ENCODE measurements at regions not wholly inside any gene's neighbourhood (a gene's known extent, or its start where the extent isn't known, plus 50 kb on each side); places are given as distances from the start of the nearest gene placed in this dataset.
"Not testable (repeated sequence)": the region's sequence is repeated elsewhere in the genome, so short reads cannot be mapped to it uniquely, and the experiment has no call there.

DNA sequence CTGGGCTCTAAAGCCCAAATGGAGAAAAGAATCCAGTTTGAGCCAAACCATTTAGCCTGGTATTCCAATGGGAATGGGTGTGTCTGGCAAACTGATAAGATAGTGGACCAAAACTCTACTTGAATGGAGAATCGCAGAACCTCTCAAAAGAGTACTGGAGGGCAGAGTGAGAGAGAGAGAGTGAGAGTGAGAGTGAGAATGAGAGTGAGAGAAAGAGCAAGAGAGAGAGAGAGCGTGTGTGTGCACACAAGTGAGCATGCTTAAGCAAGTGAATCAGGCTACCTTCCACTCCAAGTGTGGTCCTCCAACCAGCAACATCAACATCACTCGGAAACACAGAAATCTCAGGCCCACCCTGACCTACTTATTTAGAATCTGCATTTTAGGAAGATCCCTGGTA, 58.8 kb downstream of the UQCRFS1 start:
- Histone ChIP-seq H3K4me1 (no peaks in the 10 kb centered on the region), H3K27ac (no peak overlapping the region), H3K36me3 (no peaks in the 10 kb centered on the region), H3K4me3 (no peak overlapping the region), H3K27me3 (no peaks in the 10 kb centered on the region), H3K9me3 (peaks cover 0 to 58% of the 10 kb centered on the region in 2 donors)
- ATAC-seq: no peak
- intact Hi-C loops (cut with DNase I): no loop called here
- DNase-seq: no peak
- no peak for TF ChIP-seq CTCF (IDR thresholded peaks at IDR 0.05)

- ATAC-seq (no peak), DNase-seq (no peak)
- intact Hi-C loops (cut with DNase I): no loop called here
Observed at GRCh38 chr19:29145756-29146155, 67.2 kb downstream of the UQCRFS1 start.

GRCh38 chr19:29143183-29143582, 69.8 kb downstream of the UQCRFS1 start:
- no peak for TF ChIP-seq CTCF (IDR thresholded peaks at IDR 0.05)
- ATAC-seq: no peak
- H3K27me3 ChIP-seq: peaks cover 0 to 12% of the 10 kb centered on the region in 2 donors
- no peak overlapping the region for H3K4me3 ChIP-seq
- H3K4me1 ChIP-seq: no peaks in the 10 kb centered on the region
- intact Hi-C loops (cut with DNase I): no loop called here
- peaks cover 0 to 38% of the 10 kb centered on the region in 2 donors for H3K9me3 ChIP-seq
- H3K36me3 ChIP-seq: no peaks in the 10 kb centered on the region
- no peak for DNase-seq
- H3K27ac ChIP-seq: no peak overlapping the region

More at GRCh38 chr19:29145756-29146155, 67.2 kb downstream of the UQCRFS1 start:
- Histone ChIP-seq H3K9me3 (peaks cover 0 to 17% of the 10 kb centered on the region in 2 donors), H3K27ac (no peak overlapping the region), H3K27me3 (peaks cover 0 to 12% of the 10 kb centered on the region in 2 donors), H3K36me3 (no peaks in the 10 kb centered on the region), H3K4me1 (no peaks in the 10 kb centered on the region), H3K4me3 (no peak overlapping the region)
- TF ChIP-seq CTCF (IDR thresholded peaks at IDR 0.05): no peak

- Histone ChIP-seq H3K36me3 (no peaks in the 10 kb centered on the region), H3K9me3 (peaks cover 0 to 60% of the 10 kb centered on the region in 2 donors), H3K27me3 (no peaks in the 10 kb centered on the region), H3K4me3 (no peak overlapping the region), H3K4me1 (no peaks in the 10 kb centered on the region), H3K27ac (no peak overlapping the region)
- intact Hi-C loops (cut with DNase I): no loop called here
- no peak for TF ChIP-seq CTCF (IDR thresholded peaks at IDR 0.05)
- no peak for ATAC-seq
- no peak for DNase-seq
Observed at GRCh38 chr19:29139227-29139626, 73.7 kb downstream of the UQCRFS1 start.

DNA sequence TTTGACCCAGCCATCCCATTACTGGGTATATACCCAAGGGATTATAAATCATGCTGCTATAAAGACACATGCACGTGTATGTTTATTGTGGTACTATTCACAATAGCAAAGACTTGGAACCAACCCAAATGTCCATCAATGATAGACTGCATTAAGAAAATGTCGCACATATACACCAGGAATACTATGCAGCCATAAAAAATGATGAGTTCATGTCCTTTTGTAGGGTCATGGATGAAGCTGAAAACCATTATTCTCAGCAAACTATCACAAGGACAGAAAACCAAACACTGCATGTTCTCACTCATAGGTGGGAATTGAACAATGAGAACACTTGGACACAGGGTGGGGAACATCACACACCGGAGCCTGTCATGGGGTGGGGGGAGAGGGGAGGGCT, 74.7 kb downstream of the UQCRFS1 start:
- H3K4me1 ChIP-seq; H3K4me3 ChIP-seq; H3K27me3 ChIP-seq; H3K36me3 ChIP-seq; DNase-seq; ATAC-seq; H3K27ac ChIP-seq; intact Hi-C loops (cut with DNase I): not testable (repeated sequence)
- peaks cover 0 to 63% of the 10 kb centered on the region in 2 donors for H3K9me3 ChIP-seq

GRCh38 chr19:29131456-29131855, 81.5 kb downstream of the UQCRFS1 start:
- H3K36me3 ChIP-seq: no peaks in the 10 kb centered on the region
- no peak for ATAC-seq
- no peak for DNase-seq
- H3K9me3 ChIP-seq: peaks cover 0 to 15% of the 10 kb centered on the region in 2 donors
- no peak overlapping the region for H3K4me3 ChIP-seq
- no peak overlapping the region for H3K27ac ChIP-seq
- H3K4me1 ChIP-seq: no peaks in the 10 kb centered on the region
- TF ChIP-seq CTCF (IDR thresholded peaks at IDR 0.05): no peak
- peaks cover 0 to 4% of the 10 kb centered on the region in 2 donors for H3K27me3 ChIP-seq
- intact Hi-C loops (cut with DNase I): no loop called here

All from left lung (tissue), 4 donors.